ENCODE measurements at regions not wholly inside any gene's neighbourhood (a gene's known extent, or its start where the extent isn't known, plus 50 kb on each side); places are given as distances from the start of the nearest gene placed in this dataset.

DNA sequence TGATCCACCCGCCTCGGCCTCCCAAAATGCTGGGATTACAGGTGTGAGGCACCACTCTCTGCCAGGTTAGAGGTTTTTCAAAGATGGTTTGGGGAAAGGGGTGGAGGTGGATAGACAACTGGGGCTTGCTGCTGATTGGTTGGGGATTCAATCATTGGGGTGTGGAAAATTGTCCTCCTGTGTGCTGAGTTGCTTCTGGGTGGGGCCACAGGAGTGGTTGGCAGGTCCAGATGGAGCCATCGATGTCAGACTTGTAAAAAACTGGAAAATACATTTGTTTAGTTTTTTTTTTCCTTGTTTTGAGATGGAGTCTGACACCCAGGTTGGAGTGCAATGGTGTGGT, 61.9 kb upstream of the CLINT1 start:
- no peak for DNase-seq

GRCh38 chr5:157918811-157919742, 60.1 kb upstream of the CLINT1 start:
- DNase-seq = peak; percentile 36

DNA sequence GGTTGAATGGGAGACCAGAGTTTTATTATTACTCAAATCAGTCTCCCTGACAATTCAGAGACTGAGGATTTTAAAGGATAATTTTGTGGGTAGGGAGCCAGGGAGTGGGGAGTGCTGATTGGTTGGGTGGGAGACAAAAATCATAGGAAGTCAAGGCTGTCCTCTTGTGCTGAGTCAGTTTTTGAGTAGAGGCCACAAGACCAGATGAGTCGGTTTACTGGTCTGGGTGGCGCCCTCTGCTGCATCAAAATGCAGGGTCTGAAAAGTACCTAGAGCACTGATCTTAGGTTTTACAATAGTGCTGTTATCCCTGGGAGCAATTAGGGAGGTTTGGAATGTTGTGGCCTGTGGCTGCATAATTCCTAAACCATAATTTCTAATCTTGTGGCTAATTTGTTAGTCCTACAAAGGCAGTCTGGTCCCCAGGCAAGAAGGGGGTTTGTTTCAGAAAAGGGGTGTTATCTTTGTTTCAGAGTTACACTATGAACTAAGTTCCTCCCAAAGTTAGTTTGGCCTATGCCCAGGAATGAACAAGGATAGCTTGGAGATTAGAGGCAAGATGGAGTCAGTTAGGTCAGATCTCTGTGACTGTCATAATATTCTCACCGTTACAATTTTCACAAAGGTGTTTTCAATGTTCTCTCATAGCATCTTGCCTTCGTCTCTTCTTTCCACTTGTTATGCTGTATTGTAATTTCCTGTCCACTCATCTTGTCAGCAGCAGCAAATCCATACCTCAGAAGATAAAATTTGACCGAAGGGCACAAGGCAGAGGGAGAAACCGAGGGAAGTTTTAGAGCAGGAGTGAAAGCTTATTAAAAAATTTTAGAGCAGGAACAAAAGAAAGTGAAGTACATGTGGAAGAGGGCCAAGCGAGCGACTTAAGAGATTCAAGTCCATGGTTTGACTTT, 59.2 kb upstream of the CLINT1 start:
- peak; percentile 80 for DNase-seq

- no peak for DNase-seq
Measured at GRCh38 chr5:157917491-157917890, 58.5 kb upstream of the CLINT1 start.

GRCh38 chr5:157915638-157916037, 56.7 kb upstream of the CLINT1 start:
- peak; percentile 16 for DNase-seq

DNA sequence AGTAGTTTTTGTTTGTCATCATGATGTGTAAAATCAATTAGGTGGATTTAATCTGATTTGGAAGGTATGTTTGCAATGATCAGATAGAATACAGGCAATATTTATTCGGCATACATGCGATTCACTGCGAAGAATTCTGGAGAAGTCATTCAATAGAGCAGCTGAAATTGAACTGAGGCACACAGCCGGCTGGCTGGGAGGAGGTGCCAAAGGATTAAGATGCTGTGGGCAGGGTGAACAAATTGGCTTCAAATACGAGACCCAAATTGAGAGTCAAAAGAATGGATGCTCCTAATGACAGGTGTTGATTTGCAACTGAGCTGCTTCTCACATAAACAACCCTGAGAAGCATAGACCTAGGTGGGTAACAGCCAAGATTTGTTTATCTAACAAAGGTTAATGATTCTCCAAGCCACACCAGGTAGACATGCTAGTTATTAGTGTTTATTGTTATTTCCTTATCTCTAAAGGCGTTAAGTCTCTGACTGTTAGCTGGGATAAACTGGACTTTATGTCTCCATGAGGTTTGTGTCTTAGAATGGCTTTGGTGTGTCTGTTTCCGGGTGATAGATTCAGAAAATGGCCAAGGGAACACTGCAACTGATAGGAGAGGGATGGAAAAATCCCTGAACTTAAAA, 55.3 kb upstream of the CLINT1 start:
- no peak for DNase-seq

DNA sequence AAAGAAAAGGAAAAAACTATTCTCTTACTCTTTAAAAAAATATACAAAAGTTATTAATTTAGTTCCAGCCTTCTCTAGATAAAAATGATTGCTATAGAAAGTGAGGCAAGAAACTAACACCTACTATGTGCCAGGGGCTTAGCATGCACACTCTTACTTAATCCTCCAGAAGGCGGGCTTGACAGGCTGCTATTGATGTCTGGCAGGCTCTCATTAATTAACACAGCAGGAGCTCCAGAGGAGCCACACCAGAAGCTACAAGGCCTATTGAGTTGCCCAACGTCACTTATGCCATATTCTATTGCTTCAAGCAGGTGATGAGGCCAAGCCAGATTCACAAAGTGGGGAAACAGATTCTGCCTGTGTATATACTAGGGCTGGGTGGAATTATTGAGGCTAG, 54.6 kb upstream of the CLINT1 start:
- DNase-seq = no peak

DNA sequence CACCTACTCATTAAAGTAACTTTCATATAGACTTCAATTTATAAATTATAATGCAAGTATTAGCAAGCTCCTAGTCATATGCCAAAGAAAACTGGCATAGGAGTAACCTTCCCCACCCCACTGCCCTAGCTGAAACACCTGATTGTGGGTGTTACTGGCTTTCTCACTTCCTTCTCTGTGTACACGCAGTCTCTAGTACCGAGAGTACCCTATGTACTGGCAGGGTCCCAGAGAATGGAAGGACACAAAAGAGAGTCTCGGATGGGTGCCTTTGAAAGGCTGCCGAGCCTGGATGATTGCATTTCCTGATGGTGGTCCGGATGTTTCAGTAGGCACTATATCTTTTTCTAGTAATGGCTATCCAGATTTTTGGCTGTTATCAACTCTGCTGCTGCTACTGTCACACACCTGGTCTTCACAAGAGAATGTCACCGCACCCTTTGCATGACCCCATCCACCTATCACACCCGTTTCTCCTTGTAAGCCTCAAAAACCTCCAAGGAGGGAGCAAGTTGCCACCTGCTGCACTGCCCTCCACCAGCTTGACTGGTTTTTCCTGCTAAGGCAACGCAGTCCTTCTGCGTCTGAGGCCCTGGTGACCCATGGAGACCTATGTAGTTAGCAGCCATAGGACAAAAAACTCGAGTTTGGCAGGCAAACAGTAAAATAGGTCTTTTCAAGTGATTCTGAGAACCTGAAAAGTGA, 53.8 kb upstream of the CLINT1 start:
- DNase-seq = no peak

DNA sequence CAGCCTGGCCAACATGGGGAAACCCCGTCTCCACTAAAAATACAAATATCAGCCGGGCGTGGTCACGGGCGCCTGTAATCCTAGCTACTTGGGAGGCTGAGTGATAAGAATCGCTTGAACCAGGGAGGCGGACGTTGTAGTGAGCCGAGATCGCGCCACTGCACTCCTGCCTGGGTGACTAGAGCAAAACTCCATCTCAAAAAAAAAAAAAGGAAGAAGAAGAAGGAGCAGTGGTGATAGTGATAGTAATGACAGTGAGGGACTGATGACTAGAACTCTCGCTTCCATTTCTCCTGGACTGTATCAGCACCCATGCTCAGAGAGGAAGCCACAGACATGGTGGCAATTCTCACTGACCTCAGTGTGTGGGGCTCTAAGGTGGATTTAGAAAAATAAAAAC, 52.6 kb upstream of the CLINT1 start:
- DNase-seq = no peak

Data from hematopoietic multipotent progenitor cell treated with erythropoietin and hydrocortisone succinate and interleukin-3 and kit ligand, for 8 days (in vitro differentiated cells).